SU-DHL-6 (cell line): ENCODE measurements at regions not wholly inside any gene's neighbourhood (a gene's known extent, or its start where the extent isn't known, plus 50 kb on each side); places are given as distances from the start of the nearest gene placed in this dataset.

Source experiments
- H2AFZ ChIP-seq: fragments of 200-600 bp; sonication (generic); 2 replicates; pipeline ENCODE4 v1.6.1; 2014; ENCODE audit warnings: low read depth, mild to moderate bottlenecking, moderate library complexity, mixed read lengths, antibody characterized with exemption, low read length; ENCODE audit not compliant: severe bottlenecking
- H3F3A ChIP-seq: fragments of 200-600 bp; shearing (Covaris generic); 2 replicates; pipeline ENCODE4 v1.6.0; 2016; ENCODE audit warnings: antibody characterized with exemption, mild to moderate bottlenecking; ENCODE audit not compliant: insufficient read depth
- H3K27ac ChIP-seq: fragments of 200-600 bp; sonication (generic); 2 replicates; pipeline ENCODE4 v1.5.1; 2016; ENCODE audit warnings: low read depth, mild to moderate bottlenecking, low read length, moderate library complexity, mixed read lengths
- H3K27me3 ChIP-seq: fragments of 200-600 bp; sonication (generic), shearing (Covaris generic); 2 replicates; pipeline ENCODE4 v1.6.0; 2014; ENCODE audit warnings: mild to moderate bottlenecking, low read length
- H3K36me3 ChIP-seq: fragments of 200-600 bp; sonication (generic); 2 replicates; pipeline ENCODE4 v1.6.1; 2014; ENCODE audit warnings: mild to moderate bottlenecking, low read length, mixed read lengths
- H3K4me2 ChIP-seq: fragments of 300-600, 200-600 bp; shearing (Covaris generic), sonication (generic); 2 replicates; pipeline ENCODE4 v1.6.0; 2014; ENCODE audit warnings: low read length, low read depth, mild to moderate bottlenecking; ENCODE audit not compliant: poor library complexity, severe bottlenecking
- H3K4me3 ChIP-seq: fragments of 200-600 bp; sonication (generic); 2 replicates; pipeline ENCODE4 v1.5.1; 2014; ENCODE audit warnings: antibody characterized with exemption, low read length, mild to moderate bottlenecking, mixed read lengths; ENCODE audit not compliant: insufficient read depth, poor library complexity, severe bottlenecking
- H3K79me2 ChIP-seq: fragments of 200-600 bp; sonication (generic); 2 replicates; pipeline ENCODE4 v1.6.1; 2014; ENCODE audit warnings: mild to moderate bottlenecking, low read length, moderate library complexity; ENCODE audit not compliant: insufficient read depth
- H3K9ac ChIP-seq: fragments of 200-600 bp; sonication (generic); 2 replicates; pipeline ENCODE4 v1.7.0; 2014; ENCODE audit warnings: mild to moderate bottlenecking, low read length
- H3K9me2 ChIP-seq: fragments of 200-600 bp; sonication (generic); replicated peaks from 2 replicates; pipeline ENCODE4 v1.6.1; 2014; ENCODE audit warnings: low read length; ENCODE audit not compliant: insufficient read depth
- H3K9me3 ChIP-seq: fragments of 200-600 bp; sonication (generic); 2 replicates; pipeline ENCODE4 v1.6.1; 2014; ENCODE audit warnings: low read length, mixed read lengths; ENCODE audit not compliant: insufficient read depth
- H4K20me1 ChIP-seq: fragments of 200-600 bp; sonication (generic); 2 replicates; pipeline ENCODE4 v1.6.1; 2014; ENCODE audit warnings: low read depth, mild to moderate bottlenecking, antibody characterized with exemption, low read length, moderate library complexity, mixed read lengths
- CTCF ChIP-seq: fragments of 200-600 bp; sonication (generic); IDR thresholded peaks from one replicate; pipeline ENCODE4 v1.5.1; 2017; ENCODE audit warnings: antibody characterized with exemption, mild to moderate bottlenecking, low read length, moderate library complexity; ENCODE audit not compliant: insufficient read depth, poor library complexity, severe bottlenecking
- EZH2phosphoT487 ChIP-seq: fragments of 200-600 bp; sonication (generic), shearing (Covaris generic); conservative IDR thresholded peaks from 2 replicates; pipeline ENCODE4 v1.6.1; 2018; ENCODE audit warnings: mild to moderate bottlenecking, antibody characterized with exemption, low read length, moderate library complexity, mixed read lengths

GRCh38 chr15:69668039-69668705, 215.6 kb downstream of the RPLP1 start:
- Histone ChIP-seq H3K27me3 (no peaks in the 10 kb centered on the region), H3K4me3 (no peak overlapping the region), H3K9me3 (no peaks in the 10 kb centered on the region), H2AFZ (no peak overlapping the region), H3K9me2 (no peaks in the 10 kb centered on the region), H3F3A (no peaks in the 10 kb centered on the region), H3K27ac (no peak overlapping the region), H3K9ac (no peak overlapping the region), H3K4me2 (no peak overlapping the region), H3K36me3 (no peaks in the 10 kb centered on the region), H3K79me2 (no peaks in the 10 kb centered on the region), H4K20me1 (no peaks in the 10 kb centered on the region)
- TF ChIP-seq CTCF, result no peak
- TF ChIP-seq EZH2phosphoT487, result no peak

GRCh38 chr15:69668963-69669362, 216.3 kb downstream of the RPLP1 start:
- H3F3A ChIP-seq, result no peaks in the 10 kb centered on the region
- H3K4me3 ChIP-seq, result no peak overlapping the region
- H4K20me1 ChIP-seq, result no peaks in the 10 kb centered on the region
- no peaks in the 10 kb centered on the region for H3K9me3 ChIP-seq
- H3K9me2 ChIP-seq, result no peaks in the 10 kb centered on the region
- no peaks in the 10 kb centered on the region for H3K36me3 ChIP-seq
- H3K27ac ChIP-seq, result no peak overlapping the region
- no peak overlapping the region for H3K9ac ChIP-seq
- no peaks in the 10 kb centered on the region for H3K27me3 ChIP-seq
- H2AFZ ChIP-seq, result no peak overlapping the region
- no peaks in the 10 kb centered on the region for H3K79me2 ChIP-seq
- no peak overlapping the region for H3K4me2 ChIP-seq
- TF ChIP-seq EZH2phosphoT487 (no peak), CTCF (no peak)

GRCh38 chr15:69669446-69669845, 216.8 kb downstream of the RPLP1 start:
- Histone ChIP-seq H3K9me2 (no peaks in the 10 kb centered on the region), H3K9me3 (no peaks in the 10 kb centered on the region), H3K9ac (no peak overlapping the region), H3K79me2 (no peaks in the 10 kb centered on the region), H3K4me2 (no peak overlapping the region), H2AFZ (no peak overlapping the region), H3K4me3 (no peak overlapping the region), H3K27me3 (no peaks in the 10 kb centered on the region), H3K36me3 (no peaks in the 10 kb centered on the region), H3F3A (no peaks in the 10 kb centered on the region), H3K27ac (no peak overlapping the region), H4K20me1 (no peaks in the 10 kb centered on the region)
- TF ChIP-seq EZH2phosphoT487 (no peak), CTCF (no peak)
